Fibroblast of skin of scalp (primary cell): ENCODE measurements at regions not wholly inside any gene's neighbourhood (a gene's known extent, or its start where the extent isn't known, plus 50 kb on each side); places are given as distances from the start of the nearest gene placed in this dataset.

Experiments
- DNase-seq: peaks from one replicate; pipeline ENCODE4 v3.0.0-alpha.2; 2013

DNA sequence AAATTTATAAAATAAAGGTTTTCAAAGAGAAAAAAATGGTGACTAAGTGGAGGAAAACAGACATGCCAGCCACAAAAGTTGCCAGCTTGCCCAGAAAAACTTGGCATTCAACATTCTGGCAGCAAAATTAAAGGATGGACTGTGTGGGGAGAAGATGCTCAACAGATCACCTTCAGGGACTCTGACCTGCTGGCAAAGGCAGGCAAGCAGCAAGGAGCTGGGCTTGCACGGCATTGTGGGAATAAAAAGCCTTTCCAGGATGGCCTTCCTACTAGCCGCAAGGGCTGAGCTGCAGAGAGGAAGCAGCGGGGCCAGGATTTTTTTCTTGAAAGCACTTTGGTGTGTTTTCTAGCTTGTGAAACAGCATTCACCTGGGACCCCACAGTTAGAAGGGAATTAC, 101.9 kb upstream of the CACNA2D3 start:
- no peak for DNase-seq

GRCh38 chr3:54014067-54014466, 108.3 kb upstream of the CACNA2D3 start:
- DNase-seq = no peak

DNA sequence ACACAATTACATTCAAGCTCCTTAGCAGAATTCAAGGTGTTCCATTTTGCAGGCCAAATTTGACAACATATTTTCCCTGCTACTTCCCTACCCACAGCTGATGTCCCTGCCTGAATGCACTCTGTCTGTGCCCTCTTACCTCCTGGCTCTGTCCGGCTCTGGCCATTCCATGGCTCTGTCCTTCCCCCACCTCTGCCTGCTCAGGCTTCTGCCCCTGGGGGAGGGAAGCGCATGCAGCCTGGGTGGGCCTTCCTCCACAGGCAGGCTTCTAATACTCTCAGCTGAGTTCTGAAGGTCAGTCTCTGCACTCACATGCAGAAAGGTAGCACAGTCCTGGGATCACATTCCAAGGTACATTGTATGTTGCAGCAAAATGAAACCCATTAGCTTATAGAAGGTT, 113.6 kb upstream of the CACNA2D3 start:
- no peak for DNase-seq

GRCh38 chr3:54008099-54008498, 114.3 kb upstream of the CACNA2D3 start:
- no peak for DNase-seq

DNA sequence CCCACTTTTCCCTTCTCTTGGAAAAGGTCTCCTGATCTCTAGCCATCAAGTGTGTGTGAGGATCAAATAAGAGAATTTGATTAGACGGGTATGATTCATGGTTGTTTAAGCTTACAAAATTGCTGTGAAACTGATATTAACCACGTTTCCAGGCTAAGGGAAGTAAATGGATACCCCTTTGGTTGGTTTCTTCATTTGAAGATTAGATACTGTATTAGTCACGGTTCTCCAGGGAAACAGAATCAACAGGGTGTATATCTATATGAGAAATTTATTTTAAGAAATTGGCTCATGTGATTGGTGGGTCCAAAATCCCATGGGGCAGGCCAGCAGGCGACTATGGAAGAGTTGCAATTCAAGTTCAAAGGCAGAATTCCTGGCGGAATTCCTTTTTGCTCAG, 112.7 kb upstream of the SELENOK start:
- no peak for DNase-seq

- DNase-seq = no peak
Observed at GRCh38 chr3:54003136-54003535, 111.5 kb upstream of the SELENOK start.

DNA sequence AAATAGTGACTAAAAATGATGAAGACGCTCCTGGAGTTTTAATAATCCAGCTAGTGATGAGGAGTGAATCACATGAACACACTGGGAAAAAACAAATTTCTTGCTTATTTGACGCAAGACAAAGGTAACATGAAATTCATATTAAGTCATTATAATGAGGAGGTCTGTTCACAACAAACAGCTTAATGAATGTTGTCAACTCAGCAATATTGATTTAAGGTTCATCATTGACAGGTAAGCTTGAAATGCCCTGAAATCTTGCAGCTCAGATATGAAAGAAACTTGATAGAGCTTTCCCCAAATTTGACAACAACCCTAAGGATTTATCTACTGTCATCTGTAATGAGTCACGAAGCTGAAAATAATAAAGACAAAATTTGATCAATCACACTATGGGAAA, 108.1 kb upstream of the SELENOK start:
- no peak for DNase-seq

DNA sequence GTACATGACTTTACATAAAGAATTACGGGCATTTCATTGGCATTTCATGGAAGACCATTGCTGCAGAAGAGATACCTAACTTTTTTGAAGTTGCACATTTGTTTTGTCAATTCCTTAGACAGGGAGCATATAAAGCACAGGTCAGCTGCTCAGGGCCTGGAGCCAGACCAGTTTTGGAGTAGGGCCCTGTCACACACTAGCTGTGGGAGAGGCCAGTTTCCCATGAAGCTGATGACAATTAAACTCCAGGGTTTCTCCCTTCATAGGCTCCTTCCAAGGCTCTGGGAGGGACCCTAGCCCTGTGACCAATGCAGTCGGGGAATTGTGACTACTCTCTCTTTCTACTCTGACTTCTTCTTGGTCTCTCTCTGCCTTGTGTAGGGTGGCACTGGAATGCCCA, 107.3 kb upstream of the SELENOK start:
- DNase-seq = no peak

GRCh38 chr3:53997476-53997875, 105.8 kb upstream of the SELENOK start:
- DNase-seq = no peak

GRCh38 chr3:53996141-53996874, 104.6 kb upstream of the SELENOK start:
- no peak for DNase-seq

GRCh38 chr3:53994986-53995603, 103.4 kb upstream of the SELENOK start:
- no peak for DNase-seq

GRCh38 chr3:53991240-53991639, 99.6 kb upstream of the SELENOK start:
- no peak for DNase-seq

DNA sequence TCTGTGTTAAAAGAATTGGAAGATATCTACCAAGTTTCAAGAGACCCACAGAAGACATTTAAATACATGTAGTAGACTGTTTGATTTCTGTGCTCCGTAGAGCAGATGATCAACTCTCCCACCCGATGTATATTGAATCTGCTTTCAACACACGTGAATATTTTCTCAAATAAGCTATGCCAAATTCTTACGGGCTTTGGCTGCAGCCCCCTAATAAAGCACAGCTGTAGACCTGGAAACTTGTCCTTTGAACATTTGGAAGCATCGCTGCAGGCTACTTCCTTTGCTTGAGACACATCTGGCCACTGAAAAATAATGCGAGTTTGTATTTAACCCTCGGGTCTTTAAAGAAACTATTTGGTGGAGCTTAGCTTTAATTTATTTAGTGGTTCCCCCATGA, 98.3 kb upstream of the SELENOK start:
- DNase-seq = no peak

DNA sequence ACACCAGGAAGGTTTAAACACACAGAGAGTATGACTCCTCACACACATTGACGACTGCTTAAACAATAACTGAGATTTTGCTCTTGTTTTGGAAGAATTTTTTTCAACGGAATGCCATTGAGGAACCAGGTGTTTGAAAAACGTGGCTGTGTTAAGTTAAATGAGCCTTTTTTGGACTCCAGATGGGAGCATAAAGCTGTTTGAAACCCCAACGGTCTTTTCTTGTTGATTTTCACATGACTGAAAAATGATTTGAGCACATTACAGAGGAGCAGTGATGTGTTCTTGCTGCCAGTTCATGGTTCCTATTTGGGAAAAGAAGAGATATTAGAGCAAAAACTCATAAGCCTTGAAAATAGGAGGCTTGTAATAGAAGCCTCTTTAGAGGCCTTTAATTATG, 97.8 kb upstream of the SELENOK start:
- DNase-seq = no peak

DNA sequence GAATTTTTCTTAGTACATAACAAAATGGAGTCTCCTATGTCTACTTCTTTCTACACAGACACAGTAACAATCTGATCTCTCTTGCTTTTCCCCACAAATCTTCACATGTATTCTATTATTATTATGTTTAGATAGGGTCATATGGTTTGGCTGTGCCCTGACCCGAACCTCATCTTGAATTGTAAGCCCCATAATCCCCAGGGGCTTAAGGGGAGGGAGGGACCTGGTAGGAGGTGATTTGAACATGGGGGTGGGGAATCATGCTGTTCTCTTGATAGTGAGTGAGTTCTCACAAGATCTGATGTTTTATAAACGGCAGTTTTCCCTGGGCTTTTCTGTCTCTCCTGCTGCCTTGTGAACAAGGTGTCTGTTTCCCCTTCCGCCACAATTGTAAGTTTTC, 86.7 kb upstream of the SELENOK start:
- DNase-seq = no peak

GRCh38 chr3:53975382-53975781, 83.7 kb upstream of the SELENOK start:
- no peak for DNase-seq

GRCh38 chr3:53974324-53974723, 82.7 kb upstream of the SELENOK start:
- DNase-seq = no peak

DNA sequence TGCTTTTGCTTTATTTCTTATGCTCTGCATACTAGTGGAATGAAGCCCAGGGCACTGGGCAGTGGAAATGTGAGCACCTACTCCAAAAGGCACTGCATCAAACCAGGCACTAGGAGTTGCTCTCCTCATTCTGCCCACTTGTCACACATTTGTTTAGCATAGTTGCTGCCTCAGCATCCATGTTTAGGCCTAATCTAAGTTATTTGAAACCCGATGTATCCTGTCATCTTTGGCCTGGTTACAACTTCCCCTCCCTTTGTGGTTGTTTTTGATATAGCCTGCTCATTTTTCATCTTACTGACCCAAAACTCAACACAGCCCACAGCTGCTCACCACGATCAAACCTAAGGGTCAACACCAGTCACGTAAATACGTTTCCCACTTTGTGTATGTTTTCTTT, 82.2 kb upstream of the SELENOK start:
- DNase-seq = no peak

GRCh38 chr3:53970661-53971060, 79.0 kb upstream of the SELENOK start:
- DNase-seq = no peak

DNA sequence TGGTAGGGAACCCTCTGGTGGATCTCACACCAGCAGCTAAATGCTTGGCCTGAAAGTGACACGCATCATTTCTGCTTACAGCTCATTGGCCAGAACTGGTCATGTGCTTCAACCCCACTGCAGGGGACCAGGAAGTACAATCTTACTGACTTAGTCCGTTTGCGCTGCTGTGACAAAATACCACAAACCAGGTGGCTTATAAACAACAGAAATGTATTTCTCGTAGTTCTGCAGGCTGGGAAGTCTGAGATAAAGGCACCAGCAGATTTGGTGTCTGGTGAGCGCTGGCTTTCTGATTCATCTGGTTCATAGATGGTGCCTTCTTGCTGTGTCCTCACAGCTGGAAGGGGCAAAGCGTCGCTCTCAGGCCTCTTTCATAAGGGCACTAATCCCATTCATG, 77.4 kb upstream of the SELENOK start:
- no peak for DNase-seq

DNA sequence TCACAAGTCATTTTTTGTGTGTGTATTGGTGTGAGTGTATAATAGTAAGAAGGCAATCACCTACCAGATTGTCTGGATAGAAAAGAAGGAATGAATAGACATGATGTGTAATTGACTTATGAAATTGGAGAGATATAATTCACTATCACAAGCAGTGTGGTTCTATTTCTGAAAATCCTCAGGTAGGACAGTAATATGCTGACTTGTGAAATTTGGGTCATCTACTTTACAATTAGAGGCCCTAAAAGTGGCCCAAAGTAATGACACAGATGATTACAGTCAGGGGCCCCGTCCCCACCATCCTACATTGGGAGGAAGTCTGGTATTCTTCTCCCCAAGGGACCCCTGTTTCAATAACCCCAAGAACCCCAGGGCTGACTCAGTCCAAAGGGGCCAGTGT, 73.6 kb upstream of the SELENOK start:
- DNase-seq = no peak

- no peak for DNase-seq
Observed at GRCh38 chr3:53957831-53958230, 66.2 kb upstream of the SELENOK start.

DNA sequence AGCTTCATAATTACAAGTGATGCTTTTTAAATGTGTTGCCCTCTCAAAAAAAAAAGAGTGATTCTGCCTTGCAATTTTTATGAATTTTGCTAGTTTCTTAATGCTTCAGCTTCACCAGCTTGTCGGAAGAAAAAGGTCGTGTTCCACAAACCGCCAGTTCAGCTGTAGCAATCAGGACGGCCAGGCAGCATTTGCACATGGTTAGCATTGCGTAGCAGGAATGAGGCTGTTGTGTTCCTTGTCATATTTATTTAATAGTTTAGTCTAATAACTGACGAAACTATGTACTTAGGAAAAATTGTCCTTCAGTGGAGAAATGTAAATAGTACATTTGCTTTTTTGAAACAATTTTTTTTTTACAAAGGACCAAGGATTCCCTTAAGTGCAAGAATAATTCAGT, 64.9 kb upstream of the SELENOK start:
- DNase-seq = no peak

GRCh38 chr3:53949541-53949940, 57.9 kb upstream of the SELENOK start:
- DNase-seq = peak; percentile 4

- no peak for DNase-seq
Observed at GRCh38 chr3:53948174-53948573, 56.5 kb upstream of the SELENOK start.
